Esophagus muscularis mucosa (tissue), 4 donors: ENCODE measurements at regions not wholly inside any gene's neighbourhood (a gene's known extent, or its start where the extent isn't known, plus 50 kb on each side); places are given as distances from the start of the nearest gene placed in this dataset.

Experiments used
- CTCF ChIP-seq, 3 experiments: fragments of 200-600 bp in 2 of 3; fragments of 450-650 bp in 1 of 3; sonication (generic) in 2 of 3; IDR thresholded peaks; one replicate each; pipeline ENCODE4 v1.5.1; 2017 to 2019; ENCODE audit warnings: antibody characterized with exemption in 3 of 3, mild to moderate bottlenecking in 2 of 3, moderate library complexity in 1 of 3
- EP300 ChIP-seq: sonication (generic); formaldehyde crosslinking; IDR thresholded peaks from one replicate; pipeline ENCODE4 v1.6.1; 2017; ENCODE audit warnings: antibody characterized with exemption
- POLR2A ChIP-seq: fragments of 450-650 bp; IDR thresholded peaks from one replicate; pipeline ENCODE4 v1.6.1; 2017; ENCODE audit warnings: antibody characterized with exemption, moderate library complexity, mild to moderate bottlenecking, low read depth
- POLR2AphosphoS5 ChIP-seq, 2 donors: sonication (generic); formaldehyde crosslinking; IDR thresholded peaks; one replicate each; pipeline ENCODE4 v1.6.1; 2017; ENCODE audit warnings: antibody characterized with exemption in 2 of 2

GRCh38 chr1:212214325-212214724 is 70.9 kb upstream of the PPP2R5A start:
- TF ChIP-seq CTCF (IDR thresholded peaks at IDR 0.05): no peak
- TF ChIP-seq POLR2AphosphoS5 (IDR thresholded peaks at IDR 0.05): no peak
- no peak for TF ChIP-seq POLR2A
- no peak for TF ChIP-seq EP300
